ENCODE measurements at regions not wholly inside any gene's neighbourhood (a gene's known extent, or its start where the extent isn't known, plus 50 kb on each side); places are given as distances from the start of the nearest gene placed in this dataset.

DNA sequence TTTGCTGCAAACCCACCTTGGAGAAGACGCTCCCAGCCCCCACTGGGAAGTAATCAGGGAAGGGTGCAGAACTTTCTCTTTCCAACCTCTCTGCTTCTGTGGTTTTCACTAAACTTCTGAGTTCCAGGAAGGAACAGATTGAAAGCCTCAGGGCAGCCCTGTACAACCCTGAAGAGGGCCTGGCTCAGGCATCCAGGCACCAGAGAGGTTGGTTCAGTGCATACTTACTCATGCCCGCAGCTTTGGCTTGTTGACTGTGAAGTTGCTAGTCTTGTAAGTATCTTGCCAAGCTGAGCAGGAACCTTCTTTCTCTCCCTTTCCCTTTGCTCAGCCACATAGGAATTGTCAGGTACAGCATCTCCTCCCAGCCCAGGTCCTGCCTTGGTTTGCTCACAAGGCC, 272.2 kb upstream of the FOXQ1 start:
- TF ChIP-seq, protein P1, sequence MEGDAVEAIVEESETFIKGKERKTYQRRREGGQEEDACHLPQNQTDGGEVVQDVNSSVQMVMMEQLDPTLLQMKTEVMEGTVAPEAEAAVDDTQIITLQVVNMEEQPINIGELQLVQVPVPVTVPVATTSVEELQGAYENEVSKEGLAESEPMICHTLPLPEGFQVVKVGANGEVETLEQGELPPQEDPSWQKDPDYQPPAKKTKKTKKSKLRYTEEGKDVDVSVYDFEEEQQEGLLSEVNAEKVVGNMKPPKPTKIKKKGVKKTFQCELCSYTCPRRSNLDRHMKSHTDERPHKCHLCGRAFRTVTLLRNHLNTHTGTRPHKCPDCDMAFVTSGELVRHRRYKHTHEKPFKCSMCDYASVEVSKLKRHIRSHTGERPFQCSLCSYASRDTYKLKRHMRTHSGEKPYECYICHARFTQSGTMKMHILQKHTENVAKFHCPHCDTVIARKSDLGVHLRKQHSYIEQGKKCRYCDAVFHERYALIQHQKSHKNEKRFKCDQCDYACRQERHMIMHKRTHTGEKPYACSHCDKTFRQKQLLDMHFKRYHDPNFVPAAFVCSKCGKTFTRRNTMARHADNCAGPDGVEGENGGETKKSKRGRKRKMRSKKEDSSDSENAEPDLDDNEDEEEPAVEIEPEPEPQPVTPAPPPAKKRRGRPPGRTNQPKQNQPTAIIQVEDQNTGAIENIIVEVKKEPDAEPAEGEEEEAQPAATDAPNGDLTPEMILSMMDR (IDR thresholded peaks at IDR 0.05; ENCODE audit: low read length): no peak
- no peak for TF ChIP-seq EZH2phosphoT487 (IDR thresholded peaks at IDR 0.05; ENCODE audit: low read length)

Data from MM.1S (cell line).